Skeletal muscle satellite cell (primary cell): ENCODE measurements at regions not wholly inside any gene's neighbourhood (a gene's known extent, or its start where the extent isn't known, plus 50 kb on each side); places are given as distances from the start of the nearest gene placed in this dataset.

ENCODE experiments used
- H3K27me3 ChIP-seq: 2 replicates; pipeline ENCODE4 v1.7.0; 2013; ENCODE audit warnings: low read length; ENCODE audit not compliant: control insufficient read depth, insufficient read depth
- H3K36me3 ChIP-seq: 2 replicates; pipeline ENCODE4 v1.7.0; 2013; ENCODE audit warnings: mild to moderate bottlenecking, control low read depth, low read length; ENCODE audit not compliant: insufficient read depth
- H3K4me1 ChIP-seq: 2 replicates; pipeline ENCODE4 v1.7.0; 2013; ENCODE audit warnings: low read length; ENCODE audit not compliant: control insufficient read depth, insufficient read depth
- H3K4me2 ChIP-seq: 2 replicates; pipeline ENCODE4 v1.7.0; 2013; ENCODE audit warnings: mild to moderate bottlenecking, low read length
- H3K4me3 ChIP-seq: 2 replicates; pipeline ENCODE4 v1.7.0; 2013; ENCODE audit warnings: low read length
- H3K9ac ChIP-seq: 2 replicates; pipeline ENCODE4 v1.7.0; 2013; ENCODE audit warnings: mild to moderate bottlenecking, low read depth, low read length, moderate library complexity
- H3K9me3 ChIP-seq: replicated peaks from 2 replicates; pipeline ENCODE4 v1.7.0; 2013; ENCODE audit warnings: mild to moderate bottlenecking, control low read depth, low read length

DNA sequence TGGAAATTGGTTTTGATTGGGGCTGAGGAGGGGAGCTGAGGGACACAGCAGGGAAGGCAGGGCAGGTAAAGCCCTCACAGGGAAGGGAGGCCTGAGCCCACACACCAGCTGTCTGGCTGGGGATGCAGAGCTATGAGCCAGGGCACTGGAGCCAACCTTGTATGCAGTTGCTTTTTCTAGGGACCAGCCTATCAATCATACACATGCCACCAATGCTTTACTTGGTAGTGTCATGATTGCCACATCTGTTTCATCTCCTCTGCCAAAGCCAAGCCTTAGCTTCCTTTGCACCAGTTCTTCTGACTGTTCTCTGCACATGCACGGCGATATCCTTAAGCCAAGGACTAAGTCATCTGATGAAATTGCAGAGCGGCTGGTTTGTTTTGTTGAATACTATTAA lies 207.1 kb upstream of the PLET1 start:
- H3K9ac ChIP-seq: no peak overlapping the region
- no peaks in the 10 kb centered on the region for H3K4me1 ChIP-seq
- H3K27me3 ChIP-seq: peaks cover 17% of the 10 kb centered on the region
- H3K4me2 ChIP-seq: no peak overlapping the region
- no peaks in the 10 kb centered on the region for H3K36me3 ChIP-seq
- H3K4me3 ChIP-seq: no peak overlapping the region
- no peaks in the 10 kb centered on the region for H3K9me3 ChIP-seq

DNA sequence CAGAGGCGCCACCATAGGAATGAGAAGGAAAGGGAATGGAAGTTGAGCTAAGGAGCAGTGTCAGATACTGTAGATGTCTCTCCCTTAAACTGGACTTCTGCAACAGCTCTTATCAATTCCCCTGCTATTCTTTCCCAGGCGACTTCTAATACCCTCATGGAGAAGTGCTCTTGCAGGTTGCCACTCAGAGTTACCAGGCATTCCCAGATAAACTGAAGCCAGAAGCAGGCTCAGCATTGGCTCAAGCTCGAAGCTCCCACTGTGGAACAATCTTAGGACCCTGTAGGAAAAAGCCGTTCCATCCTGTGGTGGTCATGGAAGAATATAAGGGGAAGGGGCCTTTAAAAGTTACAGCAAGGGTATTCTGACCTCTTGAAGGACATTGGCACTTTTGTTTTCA lies 208.7 kb upstream of the PLET1 start:
- H3K4me2 ChIP-seq: no peak overlapping the region
- H3K27me3 ChIP-seq: peaks cover 30% of the 10 kb centered on the region
- H3K9me3 ChIP-seq: no peaks in the 10 kb centered on the region
- no peak overlapping the region for H3K4me3 ChIP-seq
- no peaks in the 10 kb centered on the region for H3K36me3 ChIP-seq
- H3K9ac ChIP-seq: no peak overlapping the region
- no peaks in the 10 kb centered on the region for H3K4me1 ChIP-seq

DNA sequence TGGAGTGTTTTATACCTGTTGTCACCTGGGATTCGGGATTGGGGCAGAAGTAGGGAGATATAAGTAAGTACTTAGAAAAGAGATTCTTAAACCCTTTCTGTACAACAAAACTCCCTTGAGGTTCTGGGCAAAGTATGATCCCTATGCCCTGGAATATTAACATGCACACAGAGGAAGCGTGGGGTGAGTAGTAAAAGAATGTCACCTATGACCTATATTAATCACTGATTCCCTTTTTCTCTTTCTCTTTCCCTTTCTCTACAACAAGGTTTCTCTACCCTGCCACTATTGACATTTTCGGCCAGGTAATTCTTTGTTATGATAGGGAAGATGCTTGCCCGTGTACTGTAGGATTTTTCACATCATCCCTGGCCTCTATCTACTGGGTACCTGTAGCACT lies 209.7 kb upstream of the PLET1 start:
- Histone ChIP-seq H3K4me1 (no peaks in the 10 kb centered on the region), H3K4me3 (no peak overlapping the region), H3K4me2 (no peak overlapping the region), H3K27me3 (peaks cover 36% of the 10 kb centered on the region), H3K9ac (no peak overlapping the region), H3K9me3 (no peaks in the 10 kb centered on the region), H3K36me3 (no peaks in the 10 kb centered on the region)

DNA sequence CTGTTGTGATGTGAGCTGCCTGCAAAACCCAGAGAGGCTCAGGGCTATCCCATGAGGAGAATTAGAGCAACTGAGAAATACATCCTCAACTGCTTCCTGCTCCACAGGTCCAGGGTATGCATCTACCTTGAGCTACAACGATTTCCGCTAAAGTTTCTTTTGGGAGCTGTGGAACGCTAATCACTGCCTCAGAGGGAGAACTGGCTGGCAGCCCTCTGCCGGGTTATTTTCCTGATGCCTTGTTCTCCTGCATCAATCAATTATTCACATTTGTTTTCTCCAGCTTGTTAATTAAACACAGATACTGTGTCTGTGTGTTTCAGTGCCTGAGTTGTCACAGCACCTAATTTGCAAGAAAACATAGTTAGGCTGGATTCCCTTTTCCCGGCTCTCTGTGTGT lies 211.1 kb upstream of the PLET1 start:
- peaks cover 47% of the 10 kb centered on the region for H3K27me3 ChIP-seq
- H3K4me3 ChIP-seq: no peak overlapping the region
- no peak overlapping the region for H3K4me2 ChIP-seq
- H3K9ac ChIP-seq: no peak overlapping the region
- no peaks in the 10 kb centered on the region for H3K4me1 ChIP-seq
- no peaks in the 10 kb centered on the region for H3K9me3 ChIP-seq
- no peaks in the 10 kb centered on the region for H3K36me3 ChIP-seq

DNA sequence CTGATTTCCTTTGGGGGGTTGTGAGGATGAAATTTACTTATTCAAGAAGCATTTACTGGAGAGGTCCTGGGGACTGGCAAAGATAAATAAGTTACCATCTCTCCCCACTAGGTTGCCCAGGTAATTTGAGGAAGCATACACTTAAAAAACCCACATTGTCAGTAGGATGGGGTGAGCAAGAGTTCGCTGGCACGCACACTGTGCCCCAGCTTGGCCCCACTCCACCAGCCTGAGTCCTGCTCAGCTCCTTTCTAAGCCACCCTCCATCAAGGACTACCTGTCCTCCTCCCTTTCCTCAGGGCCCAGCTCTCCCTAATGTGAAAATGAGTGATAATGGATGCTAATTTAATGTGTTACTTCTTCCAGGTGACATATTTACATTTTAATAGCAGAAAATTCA lies 216.5 kb upstream of the PLET1 start:
- Histone ChIP-seq H3K9ac (no peak overlapping the region), H3K9me3 (no peaks in the 10 kb centered on the region), H3K36me3 (no peaks in the 10 kb centered on the region), H3K4me2 (no peak overlapping the region), H3K4me3 (no peak overlapping the region), H3K4me1 (no peaks in the 10 kb centered on the region), H3K27me3 (peaks cover 56% of the 10 kb centered on the region)

DNA sequence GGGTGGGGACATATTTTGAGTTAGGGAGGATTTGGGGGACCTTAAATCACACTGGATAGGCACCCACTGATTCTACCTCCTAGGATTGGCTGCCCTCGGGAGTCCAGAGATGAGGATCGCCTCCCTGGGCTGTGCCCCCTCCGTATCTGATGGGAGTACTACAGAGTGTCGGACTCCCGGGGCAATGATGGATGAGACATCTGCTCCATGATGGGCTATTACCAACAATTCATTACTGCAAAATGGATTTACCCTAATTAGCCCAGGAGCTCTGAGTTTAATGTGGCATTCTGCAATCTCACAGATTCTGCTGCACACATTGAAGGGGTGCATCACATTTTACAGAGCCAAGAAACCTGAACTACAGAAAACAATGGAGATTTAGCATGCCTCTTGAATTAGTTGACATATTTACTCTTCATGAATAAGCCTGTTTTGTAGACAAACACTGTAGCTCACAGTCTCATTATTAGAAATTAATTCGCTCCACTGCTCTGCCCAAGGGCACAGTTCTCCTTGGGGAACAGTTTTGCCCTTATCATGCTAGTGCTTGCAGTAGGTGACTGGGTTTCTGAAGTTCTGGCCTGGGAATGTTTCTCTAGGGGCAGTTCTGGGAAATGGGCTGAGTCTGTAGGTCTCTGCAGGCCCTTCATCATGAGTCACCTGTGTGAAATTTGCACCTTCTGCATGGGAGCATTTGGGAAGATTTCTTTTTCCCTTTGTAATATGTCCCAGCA lies 217.1 kb upstream of the PLET1 start:
- Histone ChIP-seq H3K9me3 (no peaks in the 10 kb centered on the region), H3K9ac (no peak overlapping the region), H3K4me2 (no peak overlapping the region), H3K4me1 (no peaks in the 10 kb centered on the region), H3K4me3 (no peak overlapping the region), H3K36me3 (no peaks in the 10 kb centered on the region), H3K27me3 (peaks cover 55% of the 10 kb centered on the region)

DNA sequence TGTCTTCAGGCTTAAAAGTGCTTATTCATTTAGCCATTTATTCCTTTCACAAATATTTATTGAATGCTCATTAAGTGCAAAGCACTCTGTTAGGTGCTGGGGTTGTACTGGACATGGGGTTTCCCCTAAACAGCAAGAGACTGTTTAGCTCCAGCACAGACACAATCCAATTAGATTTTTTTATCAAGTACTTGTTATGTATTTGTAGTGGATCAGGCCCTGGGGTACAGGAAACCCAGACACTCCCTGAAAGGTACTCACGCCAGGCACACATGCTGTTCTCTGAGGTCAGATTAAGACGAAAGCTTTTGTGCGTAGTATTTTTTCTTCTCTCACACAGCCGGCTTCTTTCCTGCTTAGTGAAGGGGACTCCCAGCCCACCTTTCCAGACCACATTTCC lies 218.1 kb upstream of the PLET1 start:
- Histone ChIP-seq H3K27me3 (peaks cover 57% of the 10 kb centered on the region), H3K36me3 (no peaks in the 10 kb centered on the region), H3K9ac (no peak overlapping the region), H3K9me3 (no peaks in the 10 kb centered on the region), H3K4me2 (no peak overlapping the region), H3K4me3 (no peak overlapping the region), H3K4me1 (no peaks in the 10 kb centered on the region)

DNA sequence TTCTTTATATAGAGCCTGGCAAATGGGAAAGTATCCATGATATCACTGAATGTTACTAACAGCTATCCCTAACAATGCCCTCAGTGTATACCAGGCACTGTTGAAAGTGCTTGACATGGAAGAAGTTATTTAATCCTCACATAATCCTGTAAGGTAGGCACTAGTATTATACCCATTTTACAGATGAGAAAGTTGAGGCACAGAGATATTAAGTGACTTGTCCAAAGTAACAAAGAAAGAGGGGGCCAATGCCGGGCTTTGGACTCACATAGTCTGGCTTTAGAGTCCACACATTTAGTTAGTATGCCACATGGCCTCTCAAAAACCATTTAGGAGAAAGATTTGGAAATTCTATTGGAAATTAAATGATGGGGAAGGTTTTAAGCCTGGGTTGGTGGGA lies 220.8 kb upstream of the PLET1 start:
- H3K27me3 ChIP-seq: peaks cover 37% of the 10 kb centered on the region
- no peak overlapping the region for H3K9ac ChIP-seq
- H3K4me3 ChIP-seq: no peak overlapping the region
- H3K9me3 ChIP-seq: no peaks in the 10 kb centered on the region
- H3K4me2 ChIP-seq: no peak overlapping the region
- H3K36me3 ChIP-seq: no peaks in the 10 kb centered on the region
- no peaks in the 10 kb centered on the region for H3K4me1 ChIP-seq

DNA sequence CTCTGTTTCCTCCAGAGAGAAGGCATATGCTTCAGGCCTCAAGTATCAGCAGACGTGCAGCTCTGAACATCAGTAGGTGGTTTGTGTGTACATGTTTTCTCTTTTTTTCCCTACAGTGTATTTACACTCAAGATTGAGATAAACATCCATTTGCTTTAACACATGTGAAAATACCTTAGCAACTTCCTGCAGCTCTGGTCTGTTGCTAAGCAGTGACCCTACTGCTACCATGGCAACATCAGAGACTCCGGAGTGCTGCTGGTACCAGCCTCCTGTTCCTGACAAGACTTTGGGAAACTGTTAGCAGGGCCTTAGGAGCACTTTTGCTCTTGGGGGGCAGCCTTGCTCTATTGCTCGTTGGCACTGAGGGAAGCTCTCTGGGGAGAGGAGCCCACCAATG lies 221.2 kb upstream of the PLET1 start:
- H3K4me2 ChIP-seq: no peak overlapping the region

DNA sequence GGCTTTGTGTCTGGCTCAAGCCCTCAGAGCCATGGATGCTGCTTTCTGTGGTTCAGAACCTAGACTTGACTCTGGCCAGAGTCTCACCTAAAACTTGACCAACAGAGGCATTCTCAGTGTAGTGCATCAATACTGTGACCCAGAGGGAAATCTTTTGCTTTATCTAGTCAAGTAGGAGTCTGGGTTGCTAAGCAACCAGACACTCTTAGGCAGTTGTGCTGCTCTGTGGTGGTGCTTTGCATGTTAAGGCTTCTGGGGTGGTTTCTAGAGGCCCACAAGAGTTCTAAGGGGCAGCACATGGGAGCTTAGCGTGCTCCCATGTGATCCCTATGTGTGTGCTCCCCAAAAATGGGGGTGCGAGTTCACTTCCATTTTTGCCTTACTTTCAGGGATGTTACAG lies 224.6 kb upstream of the PLET1 start:
- H3K9ac ChIP-seq: no peak overlapping the region
- no peaks in the 10 kb centered on the region for H3K36me3 ChIP-seq
- no peak overlapping the region for H3K4me2 ChIP-seq
- no peaks in the 10 kb centered on the region for H3K9me3 ChIP-seq
- H3K4me3 ChIP-seq: no peak overlapping the region
- H3K4me1 ChIP-seq: no peaks in the 10 kb centered on the region
- H3K27me3 ChIP-seq: peaks cover 38% of the 10 kb centered on the region

More for the DNA sequence above, 221.2 kb upstream of the PLET1 start:
- H3K4me3 ChIP-seq: no peak overlapping the region
- H3K9ac ChIP-seq: no peak overlapping the region
- H3K9me3 ChIP-seq: no peaks in the 10 kb centered on the region
- peaks cover 36% of the 10 kb centered on the region for H3K27me3 ChIP-seq
- no peaks in the 10 kb centered on the region for H3K36me3 ChIP-seq
- H3K4me1 ChIP-seq: no peaks in the 10 kb centered on the region

DNA sequence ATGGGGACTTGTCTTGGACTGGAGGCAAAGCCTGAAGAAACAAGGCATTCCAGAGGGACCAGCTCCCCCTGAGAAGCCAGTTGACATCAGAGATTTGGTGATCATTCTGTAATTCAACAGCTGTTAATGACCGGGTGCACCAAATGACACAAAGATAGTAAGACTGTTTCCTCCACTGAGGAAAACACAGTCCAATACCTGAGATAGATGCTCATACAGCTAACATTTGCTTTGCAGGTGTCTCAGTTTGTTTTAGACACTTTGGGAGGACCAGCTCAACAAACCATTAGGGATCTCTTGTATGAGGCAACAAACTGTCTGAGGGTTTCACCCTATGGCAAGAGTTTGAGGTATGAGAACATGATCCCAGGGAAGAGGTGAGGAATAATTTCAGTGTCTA lies 237.2 kb upstream of the PLET1 start:
- Histone ChIP-seq H3K4me2 (no peak overlapping the region), H3K9me3 (no peaks in the 10 kb centered on the region), H3K27me3 (no peaks in the 10 kb centered on the region), H3K4me1 (no peaks in the 10 kb centered on the region), H3K9ac (no peak overlapping the region), H3K36me3 (no peaks in the 10 kb centered on the region), H3K4me3 (no peak overlapping the region)

DNA sequence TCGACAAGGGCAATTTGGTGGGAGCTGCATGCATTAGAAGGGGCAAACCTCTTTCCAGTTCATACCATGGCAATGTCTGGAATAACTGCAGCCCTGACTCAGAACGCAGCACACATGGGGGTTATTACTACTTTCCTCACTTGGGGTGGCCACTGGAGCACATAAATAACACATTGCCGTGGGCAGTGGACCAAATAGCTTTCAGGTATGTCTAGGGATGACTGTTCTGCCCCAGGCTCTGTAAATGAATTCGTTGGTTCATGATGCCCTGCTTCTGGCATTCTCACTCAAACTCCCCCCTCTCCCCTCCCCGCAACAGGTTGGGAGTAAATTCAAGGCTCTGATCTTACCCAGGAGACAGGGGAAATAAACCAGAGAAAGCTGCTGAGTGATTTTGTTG lies 238.0 kb upstream of the PLET1 start:
- Histone ChIP-seq H3K36me3 (no peaks in the 10 kb centered on the region), H3K4me1 (no peaks in the 10 kb centered on the region), H3K9me3 (no peaks in the 10 kb centered on the region), H3K9ac (no peak overlapping the region), H3K4me2 (no peak overlapping the region), H3K27me3 (no peaks in the 10 kb centered on the region), H3K4me3 (no peak overlapping the region)
